ENCODE measurements at regions not wholly inside any gene's neighbourhood (a gene's known extent, or its start where the extent isn't known, plus 50 kb on each side); places are given as distances from the start of the nearest gene placed in this dataset.

DNA sequence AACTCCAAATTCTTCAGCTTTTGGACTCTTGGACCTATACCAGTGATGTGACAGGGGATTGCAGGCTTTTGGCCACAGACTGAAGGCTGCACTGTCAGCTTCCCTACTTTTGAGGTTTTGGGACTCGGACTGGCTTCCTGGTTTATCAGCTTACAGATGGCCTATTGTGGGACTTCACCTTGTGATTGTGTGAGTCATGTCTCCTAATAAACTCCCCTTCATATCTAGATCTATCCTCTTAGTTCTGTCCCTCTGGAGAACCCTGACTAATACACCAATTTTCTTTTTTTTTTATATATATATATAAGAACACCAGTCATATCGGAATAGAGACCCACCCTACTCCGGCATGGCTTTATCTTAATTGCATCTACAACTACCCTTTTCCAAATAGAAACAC, 166.8 kb downstream of the ETV1 start:
- Histone ChIP-seq H3K4me3 (ENCODE audit: insufficient read depth, low read depth, low read length) (no peak overlapping the region), H3K36me3 (ENCODE audit: control insufficient read depth, insufficient read depth, low read length) (no peaks in the 10 kb centered on the region), H3K9me3 (ENCODE audit: control insufficient read depth, low read length) (no peaks in the 10 kb centered on the region), H3K4me1 (ENCODE audit: control insufficient read depth, insufficient read depth, low read length) (no peaks in the 10 kb centered on the region), H3K27ac (ENCODE audit: insufficient read depth, low read depth, low read length, poor library complexity, severe bottlenecking) (no peak overlapping the region), H3K27me3 (ENCODE audit: control insufficient read depth, insufficient read depth, low read length, poor library complexity, severe bottlenecking) (no peaks in the 10 kb centered on the region)
- 95 to 100% methylated on average over 1 to 2 of the region's 3 CpGs for WGBS, 2 experiments

- H3K36me3 ChIP-seq (ENCODE audit: control insufficient read depth, insufficient read depth, low read length), result no peaks in the 10 kb centered on the region
- H3K4me3 ChIP-seq (ENCODE audit: insufficient read depth, low read depth, low read length), result no peak overlapping the region
- no peaks in the 10 kb centered on the region for H3K27me3 ChIP-seq (ENCODE audit: control insufficient read depth, insufficient read depth, low read length, poor library complexity, severe bottlenecking)
- 94 to 100% methylated on average over 2 to 3 of the region's 4 CpGs for WGBS, 2 experiments
- no peaks in the 10 kb centered on the region for H3K9me3 ChIP-seq (ENCODE audit: control insufficient read depth, low read length)
- no peaks in the 10 kb centered on the region for H3K4me1 ChIP-seq (ENCODE audit: control insufficient read depth, insufficient read depth, low read length)
- no peak overlapping the region for H3K27ac ChIP-seq (ENCODE audit: insufficient read depth, low read depth, low read length, poor library complexity, severe bottlenecking)
Measured at GRCh38 chr7:13826752-13827151, 162.7 kb downstream of the ETV1 start.

- no peak overlapping the region for H3K4me3 ChIP-seq (ENCODE audit: insufficient read depth, low read depth, low read length)
- H3K36me3 ChIP-seq (ENCODE audit: control insufficient read depth, insufficient read depth, low read length), result no peaks in the 10 kb centered on the region
- H3K27ac ChIP-seq (ENCODE audit: insufficient read depth, low read depth, low read length, poor library complexity, severe bottlenecking), result no peak overlapping the region
- no peaks in the 10 kb centered on the region for H3K27me3 ChIP-seq (ENCODE audit: control insufficient read depth, insufficient read depth, low read length, poor library complexity, severe bottlenecking)
- H3K9me3 ChIP-seq (ENCODE audit: control insufficient read depth, low read length), result no peaks in the 10 kb centered on the region
- no peaks in the 10 kb centered on the region for H3K4me1 ChIP-seq (ENCODE audit: control insufficient read depth, insufficient read depth, low read length)
- WGBS, 2 experiments, result 87 to 91% methylated on average over 4 of the region's 5 CpGs
Measured at GRCh38 chr7:13827716-13828115, 161.8 kb downstream of the ETV1 start.

- peaks cover 6% of the 10 kb centered on the region for H3K4me1 ChIP-seq (ENCODE audit: control insufficient read depth, insufficient read depth, low read length)
- H3K9me3 ChIP-seq (ENCODE audit: control insufficient read depth, low read length), result no peaks in the 10 kb centered on the region
- no peaks in the 10 kb centered on the region for H3K27me3 ChIP-seq (ENCODE audit: control insufficient read depth, insufficient read depth, low read length, poor library complexity, severe bottlenecking)
- H3K4me3 ChIP-seq (ENCODE audit: insufficient read depth, low read depth, low read length), result no peak overlapping the region
- no peak overlapping the region for H3K27ac ChIP-seq (ENCODE audit: insufficient read depth, low read depth, low read length, poor library complexity, severe bottlenecking)
- 100% methylated on average over 1 to 2 of the region's 2 CpGs for WGBS, 2 experiments
- no peaks in the 10 kb centered on the region for H3K36me3 ChIP-seq (ENCODE audit: control insufficient read depth, insufficient read depth, low read length)
Measured at GRCh38 chr7:13829231-13829630, 160.2 kb downstream of the ETV1 start.

DNA sequence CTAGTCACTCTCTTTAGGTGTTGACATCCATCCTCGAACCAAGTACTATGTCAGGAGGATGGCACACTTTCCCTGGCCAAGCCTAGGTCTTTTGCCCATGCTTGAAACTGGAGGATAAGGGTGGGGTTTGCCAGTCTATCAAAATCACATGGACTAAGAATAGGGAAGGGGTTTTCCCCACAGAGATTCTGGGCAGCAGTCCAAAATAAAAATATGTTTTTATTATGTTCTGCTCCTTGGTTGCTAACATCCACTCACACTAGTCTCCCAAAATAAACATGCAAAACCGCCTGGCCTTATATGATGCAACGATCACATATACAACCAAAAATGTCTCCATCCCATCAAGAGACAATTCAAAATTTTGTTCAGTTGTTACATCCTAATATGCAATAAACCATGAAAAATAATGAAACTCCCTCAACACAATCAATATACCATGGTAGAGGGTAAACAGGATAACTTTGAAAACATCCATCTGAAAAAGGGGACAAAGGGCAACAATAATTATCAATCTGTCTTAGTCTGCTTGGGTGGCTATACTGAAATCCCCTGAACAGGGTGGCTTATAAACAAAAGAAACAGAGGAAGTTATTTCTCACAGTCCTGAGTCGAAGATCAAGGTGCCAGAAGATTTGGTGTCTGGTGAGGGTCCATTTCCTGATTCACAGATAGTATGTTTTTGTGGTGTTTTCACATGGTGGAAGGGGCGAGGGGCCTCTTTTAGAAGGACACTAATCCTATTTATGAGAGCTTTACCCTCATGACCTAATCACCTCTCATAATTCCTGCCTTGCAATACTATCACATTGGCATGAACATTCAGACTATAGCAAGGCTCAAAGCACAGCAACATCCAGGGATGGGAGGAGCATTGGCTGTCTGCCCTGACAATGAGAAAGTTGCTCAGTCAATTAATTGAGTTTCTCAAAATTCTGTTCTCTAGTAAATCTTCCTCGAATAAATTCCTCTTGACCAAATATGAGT, 159.3 kb downstream of the ETV1 start:
- H3K27me3 ChIP-seq (ENCODE audit: control insufficient read depth, insufficient read depth, low read length, poor library complexity, severe bottlenecking), result no peaks in the 10 kb centered on the region
- H3K36me3 ChIP-seq (ENCODE audit: control insufficient read depth, insufficient read depth, low read length), result no peaks in the 10 kb centered on the region
- 93 to 94% methylated on average over 6 of the region's 6 CpGs for WGBS, 2 experiments
- no peak overlapping the region for H3K4me3 ChIP-seq (ENCODE audit: insufficient read depth, low read depth, low read length)
- no peaks in the 10 kb centered on the region for H3K9me3 ChIP-seq (ENCODE audit: control insufficient read depth, low read length)
- no peak overlapping the region for H3K27ac ChIP-seq (ENCODE audit: insufficient read depth, low read depth, low read length, poor library complexity, severe bottlenecking)
- H3K4me1 ChIP-seq (ENCODE audit: control insufficient read depth, insufficient read depth, low read length), result peaks cover 12% of the 10 kb centered on the region

GRCh38 chr7:13832346-13832745, 157.1 kb downstream of the ETV1 start:
- H3K36me3 ChIP-seq (ENCODE audit: control insufficient read depth, insufficient read depth, low read length), result no peaks in the 10 kb centered on the region
- no peak overlapping the region for H3K4me3 ChIP-seq (ENCODE audit: insufficient read depth, low read depth, low read length)
- peaks cover 21% of the 10 kb centered on the region for H3K4me1 ChIP-seq (ENCODE audit: control insufficient read depth, insufficient read depth, low read length)
- no peaks in the 10 kb centered on the region for H3K27me3 ChIP-seq (ENCODE audit: control insufficient read depth, insufficient read depth, low read length, poor library complexity, severe bottlenecking)
- no peak overlapping the region for H3K27ac ChIP-seq (ENCODE audit: insufficient read depth, low read depth, low read length, poor library complexity, severe bottlenecking)
- H3K9me3 ChIP-seq (ENCODE audit: control insufficient read depth, low read length), result no peaks in the 10 kb centered on the region

GRCh38 chr7:13834328-13834761, 155.1 kb downstream of the ETV1 start:
- H3K27me3 ChIP-seq (ENCODE audit: control insufficient read depth, insufficient read depth, low read length, poor library complexity, severe bottlenecking), result no peaks in the 10 kb centered on the region
- H3K4me1 ChIP-seq (ENCODE audit: control insufficient read depth, insufficient read depth, low read length), result peaks cover 21% of the 10 kb centered on the region
- H3K4me3 ChIP-seq (ENCODE audit: insufficient read depth, low read depth, low read length), result no peak overlapping the region
- peak overlapping the region; percentile 40 for H3K27ac ChIP-seq (ENCODE audit: insufficient read depth, low read depth, low read length, poor library complexity, severe bottlenecking)
- no peaks in the 10 kb centered on the region for H3K9me3 ChIP-seq (ENCODE audit: control insufficient read depth, low read length)
- WGBS, 2 experiments, result 59 to 60% methylated on average over 6 of the region's 6 CpGs
- H3K36me3 ChIP-seq (ENCODE audit: control insufficient read depth, insufficient read depth, low read length), result no peaks in the 10 kb centered on the region

GRCh38 chr7:13835442-13835841, 154.0 kb downstream of the ETV1 start:
- H3K4me3 ChIP-seq (ENCODE audit: insufficient read depth, low read depth, low read length), result no peak overlapping the region
- 0 to 11% methylated on average over 2 of the region's 2 CpGs for WGBS, 2 experiments
- H3K4me1 ChIP-seq (ENCODE audit: control insufficient read depth, insufficient read depth, low read length), result peaks cover 21% of the 10 kb centered on the region
- no peaks in the 10 kb centered on the region for H3K27me3 ChIP-seq (ENCODE audit: control insufficient read depth, insufficient read depth, low read length, poor library complexity, severe bottlenecking)
- H3K36me3 ChIP-seq (ENCODE audit: control insufficient read depth, insufficient read depth, low read length), result no peaks in the 10 kb centered on the region
- peak overlapping the region; percentile 67 for H3K27ac ChIP-seq (ENCODE audit: insufficient read depth, low read depth, low read length, poor library complexity, severe bottlenecking)
- H3K9me3 ChIP-seq (ENCODE audit: control insufficient read depth, low read length), result no peaks in the 10 kb centered on the region

GRCh38 chr7:13839063-13839462, 150.4 kb downstream of the ETV1 start:
- Histone ChIP-seq H3K4me1 (ENCODE audit: control insufficient read depth, insufficient read depth, low read length) (peaks cover 16% of the 10 kb centered on the region), H3K9me3 (ENCODE audit: control insufficient read depth, low read length) (no peaks in the 10 kb centered on the region), H3K36me3 (ENCODE audit: control insufficient read depth, insufficient read depth, low read length) (no peaks in the 10 kb centered on the region), H3K27me3 (ENCODE audit: control insufficient read depth, insufficient read depth, low read length, poor library complexity, severe bottlenecking) (no peaks in the 10 kb centered on the region), H3K4me3 (ENCODE audit: insufficient read depth, low read depth, low read length) (no peak overlapping the region), H3K27ac (ENCODE audit: insufficient read depth, low read depth, low read length, poor library complexity, severe bottlenecking) (no peak overlapping the region)
- WGBS, 2 experiments, result 94 to 100% methylated on average over 1 of the region's 1 CpG
